Sigmoid colon (tissue), 4 donors: ENCODE measurements at regions not wholly inside any gene's neighbourhood (a gene's known extent, or its start where the extent isn't known, plus 50 kb on each side); places are given as distances from the start of the nearest gene placed in this dataset.

Source experiments
- EP300 ChIP-seq, 4 donors: sonication (generic); formaldehyde crosslinking; IDR thresholded peaks; one replicate each; pipeline ENCODE4 v1.6.1; 2017; ENCODE audit warnings: antibody characterized with exemption in 4 of 4
- POLR2A ChIP-seq, 2 donors: fragments of 450-650 bp; IDR thresholded peaks; one replicate each; pipeline ENCODE4 v1.6.1; 2016; ENCODE audit warnings: antibody characterized with exemption in 2 of 2, mild to moderate bottlenecking in 2 of 2, moderate library complexity in 2 of 2
- POLR2AphosphoS5 ChIP-seq, 4 donors: sonication (generic); formaldehyde crosslinking; IDR thresholded peaks; one replicate each; pipeline ENCODE4 v1.6.1; 2017; ENCODE audit warnings: antibody characterized with exemption in 4 of 4
- TF ChIP-seq, protein P1 (sequence below), 4 experiments: fragments of 450-650 bp in 3 of 4; fragments of 200-600 bp in 1 of 4; IDR thresholded peaks; one replicate each; pipeline ENCODE4 v1.5.1; 2016 to 2019; ENCODE audit warnings: antibody characterized with exemption in 4 of 4, mild to moderate bottlenecking in 3 of 4, moderate library complexity in 2 of 4

DNA sequence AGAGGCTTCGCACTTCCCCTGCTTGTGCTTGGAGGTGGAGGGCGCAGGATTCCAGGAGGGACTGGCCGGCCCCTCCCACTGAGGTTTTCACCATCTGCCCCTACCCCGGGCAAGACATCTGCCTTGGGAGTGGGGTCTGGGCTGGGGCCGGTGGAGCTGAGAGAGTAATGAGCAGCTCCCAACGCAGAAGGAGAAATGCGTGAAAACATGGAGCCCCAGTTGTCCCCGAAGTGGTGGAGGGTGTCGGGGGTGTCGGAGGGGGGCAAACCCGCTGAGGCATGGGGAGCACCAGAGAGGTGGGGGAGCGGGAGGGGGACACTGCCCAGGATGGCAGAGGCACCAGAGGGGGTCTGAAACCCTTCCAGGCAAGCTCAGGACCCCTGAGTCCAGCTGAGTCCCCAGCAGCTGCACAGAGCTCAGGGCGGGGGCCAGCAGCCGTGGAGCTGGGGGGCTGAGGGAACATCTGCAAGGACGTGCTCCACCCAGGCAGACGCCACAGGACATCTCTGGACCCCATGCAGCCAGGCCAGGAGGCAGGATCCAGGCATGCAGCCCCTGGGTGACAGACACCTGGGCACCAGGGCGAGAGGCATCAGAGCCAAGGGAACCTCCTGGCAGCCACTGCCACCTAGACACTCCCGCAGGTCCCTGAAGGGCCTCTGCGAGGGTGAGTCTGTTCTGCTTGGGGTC lies 110.6 kb downstream of the SIK1 start:
- TF ChIP-seq, protein P1, sequence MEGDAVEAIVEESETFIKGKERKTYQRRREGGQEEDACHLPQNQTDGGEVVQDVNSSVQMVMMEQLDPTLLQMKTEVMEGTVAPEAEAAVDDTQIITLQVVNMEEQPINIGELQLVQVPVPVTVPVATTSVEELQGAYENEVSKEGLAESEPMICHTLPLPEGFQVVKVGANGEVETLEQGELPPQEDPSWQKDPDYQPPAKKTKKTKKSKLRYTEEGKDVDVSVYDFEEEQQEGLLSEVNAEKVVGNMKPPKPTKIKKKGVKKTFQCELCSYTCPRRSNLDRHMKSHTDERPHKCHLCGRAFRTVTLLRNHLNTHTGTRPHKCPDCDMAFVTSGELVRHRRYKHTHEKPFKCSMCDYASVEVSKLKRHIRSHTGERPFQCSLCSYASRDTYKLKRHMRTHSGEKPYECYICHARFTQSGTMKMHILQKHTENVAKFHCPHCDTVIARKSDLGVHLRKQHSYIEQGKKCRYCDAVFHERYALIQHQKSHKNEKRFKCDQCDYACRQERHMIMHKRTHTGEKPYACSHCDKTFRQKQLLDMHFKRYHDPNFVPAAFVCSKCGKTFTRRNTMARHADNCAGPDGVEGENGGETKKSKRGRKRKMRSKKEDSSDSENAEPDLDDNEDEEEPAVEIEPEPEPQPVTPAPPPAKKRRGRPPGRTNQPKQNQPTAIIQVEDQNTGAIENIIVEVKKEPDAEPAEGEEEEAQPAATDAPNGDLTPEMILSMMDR (IDR thresholded peaks at IDR 0.05): no peak
- TF ChIP-seq POLR2A (IDR thresholded peaks at IDR 0.05): no peak
- no peak for TF ChIP-seq POLR2AphosphoS5 (IDR thresholded peaks at IDR 0.05)
- TF ChIP-seq EP300 (IDR thresholded peaks at IDR 0.05): no peak
